MCF 10A (cell line): ENCODE measurements at regions not wholly inside any gene's neighbourhood (a gene's known extent, or its start where the extent isn't known, plus 50 kb on each side); places are given as distances from the start of the nearest gene placed in this dataset.

Source experiments
- BruUV-seq: library from RNA; stranded (reverse); fragments of 400-500 nt; replicated peaks from 2 replicates; lab custom pipeline; 2021; lab: Mats Ljungman, UMichigan
- CTCF ChIA-PET: fragments of 300-600 bp; sonication (Branson Sonifier 250); formaldehyde crosslinking; extraction: SDS; loops from one replicate; lab custom pipeline; 2021; ENCODE audit warnings: antibody characterized with exemption, inconsistent platforms; lab: Yijun Ruan, JAX
- POLR2A ChIA-PET: fragments of 300-600, 350-650 bp; sonication (Branson Sonifier 250); formaldehyde crosslinking; extraction: SDS; loops from one replicate; lab custom pipeline; 2020; ENCODE audit warnings: antibody characterized with exemption, inconsistent platforms; lab: Yijun Ruan, JAX
- DNase-seq: peaks from one replicate; pipeline ENCODE4 v3.0.0-alpha.2; 2018; ENCODE audit not compliant: unreplicated experiment
- H3K27ac Mint-ChIP-seq: one replicate; pipeline ENCODE4 v1.8.0; 2022; ENCODE audit warnings: mild to moderate bottlenecking, low read depth, mixed read lengths; ENCODE audit not compliant: unreplicated experiment
- H3K27me3 Mint-ChIP-seq: one replicate; pipeline ENCODE4 v1.8.0; 2022; ENCODE audit warnings: mixed read lengths; ENCODE audit not compliant: insufficient read depth, unreplicated experiment
- H3K36me3 Mint-ChIP-seq: one replicate; pipeline ENCODE4 v1.8.0; 2022; ENCODE audit warnings: mild to moderate bottlenecking, moderate library complexity, mixed read lengths; ENCODE audit not compliant: insufficient read depth, unreplicated experiment
- H3K4me1 Mint-ChIP-seq: one replicate; pipeline ENCODE4 v1.8.0; 2022; ENCODE audit warnings: mixed read lengths; ENCODE audit not compliant: insufficient read depth, unreplicated experiment
- H3K4me3 Mint-ChIP-seq: one replicate; pipeline ENCODE4 v1.8.0; 2022; ENCODE audit warnings: mild to moderate bottlenecking, moderate library complexity, mixed read lengths; ENCODE audit not compliant: unreplicated experiment
- H3K9me3 Mint-ChIP-seq: one replicate; pipeline ENCODE4 v1.8.0; 2022; ENCODE audit warnings: mixed read lengths; ENCODE audit not compliant: unreplicated experiment
- CTCF ChIP-seq: fragments of 200-600 bp; IDR thresholded peaks from one replicate; pipeline ENCODE4 v1.8.0; 2022; ENCODE audit warnings: antibody characterized with exemption, mild to moderate bottlenecking; ENCODE audit not compliant: unreplicated experiment
- intact Hi-C: fragments of 100-400 bp; cut with micrococcal nuclease; formaldehyde crosslinking; loops from 2 replicates; pipeline ENCODE4 v1.14.1; 2022

DNA sequence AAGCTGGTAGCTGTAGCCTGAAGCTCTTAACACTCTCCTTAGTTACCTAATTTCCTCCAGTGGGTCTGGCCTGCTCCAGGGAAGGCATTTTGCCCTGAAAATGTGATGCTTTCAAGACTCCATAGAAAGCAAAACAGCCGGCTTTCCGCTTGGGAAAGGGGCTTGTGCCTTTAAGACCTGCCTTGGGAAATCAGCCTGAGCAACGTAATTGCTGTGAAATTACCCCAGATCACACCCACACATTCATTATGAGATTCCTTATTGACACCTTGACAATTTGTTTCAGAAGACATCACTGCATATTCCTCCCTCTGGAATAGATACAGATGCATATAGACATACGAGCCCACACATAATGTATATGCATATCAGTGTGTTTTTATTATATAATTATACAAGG, 190.5 kb upstream of the SKOR2 start:
- Mint-ChIP-seq H3K4me3 (no peak overlapping the region), H3K36me3 (no peaks in the 10 kb centered on the region), H3K27ac (no peak overlapping the region), H3K4me1 (no peaks in the 10 kb centered on the region), H3K27me3 (peaks cover 48% of the 10 kb centered on the region), H3K9me3 (peaks cover 14% of the 10 kb centered on the region)
- BruUV-seq, result no TSS peak
- POLR2A ChIA-PET, result no interaction called here
- CTCF ChIA-PET, result interaction anchor here (1.3 to 1.5 kb wide), 2 partner anchors 307 kb away, joined by 3 to 4 read pairs; no protein-coding TSS in a partner anchor
- no peak for TF ChIP-seq CTCF
- DNase-seq, result no peak
- intact Hi-C loops, result no loop called here

DNA sequence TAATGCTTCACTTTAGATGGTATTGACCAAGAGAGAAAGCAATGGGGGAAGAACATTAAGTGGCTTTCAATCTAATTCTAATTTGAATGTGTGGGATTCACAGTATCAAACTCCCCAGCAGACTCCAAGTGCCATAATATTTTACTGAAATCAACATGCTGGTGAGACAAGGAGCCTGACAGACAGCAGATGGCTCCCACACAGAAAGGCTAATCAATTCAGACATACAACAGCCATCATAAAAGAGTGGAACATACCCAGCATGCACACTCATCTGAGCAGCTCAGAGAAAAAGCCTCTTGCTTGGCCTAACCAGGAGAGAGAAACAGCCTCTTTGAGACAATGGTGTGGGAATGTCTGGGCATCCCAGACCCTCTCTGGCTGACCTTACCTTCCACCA, 186.5 kb upstream of the SKOR2 start:
- H3K4me1 Mint-ChIP-seq, result no peaks in the 10 kb centered on the region
- ChIA-PET POLR2A (no interaction called here), CTCF (interaction anchor here (1.3 to 1.4 kb wide), 2 partner anchors 9 to 11 kb away, joined by 3 to 5 read pairs; no protein-coding TSS in a partner anchor)
- no peak overlapping the region for H3K27ac Mint-ChIP-seq
- no peaks in the 10 kb centered on the region for H3K36me3 Mint-ChIP-seq
- BruUV-seq, result no TSS peak
- peaks cover 52% of the 10 kb centered on the region for H3K27me3 Mint-ChIP-seq
- no peak overlapping the region for H3K4me3 Mint-ChIP-seq
- no peak for DNase-seq
- intact Hi-C loops, result no loop called here
- no peak for TF ChIP-seq CTCF
- H3K9me3 Mint-ChIP-seq, result peaks cover 17% of the 10 kb centered on the region

- Mint-ChIP-seq H3K9me3 (peaks cover 17% of the 10 kb centered on the region), H3K4me1 (no peaks in the 10 kb centered on the region), H3K36me3 (no peaks in the 10 kb centered on the region), H3K27me3 (peaks cover 49% of the 10 kb centered on the region), H3K27ac (no peak overlapping the region), H3K4me3 (no peak overlapping the region)
- ChIA-PET CTCF (interaction anchor here (1.3 to 1.4 kb wide), 2 partner anchors 8 to 10 kb away, joined by 3 to 5 read pairs; no protein-coding TSS in a partner anchor), POLR2A (no interaction called here)
- intact Hi-C loops, result no loop called here
- TF ChIP-seq CTCF, result no peak
- BruUV-seq, result no TSS peak
- no peak for DNase-seq
These were observed 185.4 kb upstream of the SKOR2 start for GRCh38 chr18:47436871-47437270.

- Mint-ChIP-seq H3K27ac (no peak overlapping the region), H3K9me3 (peaks cover 9% of the 10 kb centered on the region), H3K4me1 (no peaks in the 10 kb centered on the region), H3K4me3 (no peak overlapping the region), H3K36me3 (no peaks in the 10 kb centered on the region), H3K27me3 (peaks cover 37% of the 10 kb centered on the region)
- intact Hi-C loops, result no loop called here
- BruUV-seq, result no TSS peak
- no peak for TF ChIP-seq CTCF
- POLR2A ChIA-PET, result no interaction called here
- DNase-seq, result no peak
- CTCF ChIA-PET, result no interaction called here
These were observed 182.8 kb upstream of the SKOR2 start for GRCh38 chr18:47434214-47434746.
